GM18951 (cell line): ENCODE measurements at regions not wholly inside any gene's neighbourhood (a gene's known extent, or its start where the extent isn't known, plus 50 kb on each side); places are given as distances from the start of the nearest gene placed in this dataset.
"Not testable (repeated sequence)": the region's sequence is repeated elsewhere in the genome, so short reads cannot be mapped to it uniquely, and the experiment has no call there.

Experiments used
- POLR2A ChIP-seq: IDR thresholded peaks from 4 replicates; pipeline ENCODE4 v1.6.1; 2011; ENCODE audit warnings: mild to moderate bottlenecking; ENCODE audit not compliant: insufficient read length, insufficient read depth; ENCODE audit errors: extremely low read depth
- in situ Hi-C: fragments of 300-500 bp; cut with MboI; formaldehyde crosslinking; loops from one replicate; pipeline ENCODE4 v1.12.0; 2022; ENCODE audit warnings: low sequenced_read_pairs, mixed read lengths, inconsistent platforms; ENCODE audit not compliant: unreplicated experiment

GRCh38 chr5:25979086-25979485 is 1059.3 kb downstream of the CDH9 start:
- in situ Hi-C loops, result no loop called here
- TF ChIP-seq POLR2A, result no peak

- in situ Hi-C loops, result no loop called here
- no peak for TF ChIP-seq POLR2A
Observed at GRCh38 chr5:25975885-25976284, 1062.5 kb downstream of the CDH9 start.

GRCh38 chr5:25974451-25974850 is 1063.9 kb downstream of the CDH9 start:
- in situ Hi-C loops, result no loop called here
- TF ChIP-seq POLR2A, result no peak

- no peak for TF ChIP-seq POLR2A
- in situ Hi-C loops, result no loop called here
Observed at GRCh38 chr5:25970906-25971489, 1067.4 kb downstream of the CDH9 start.

- in situ Hi-C loops, result not testable (repeated sequence)
Observed at GRCh38 chr5:25969042-25969441, 1069.3 kb downstream of the CDH9 start.

GRCh38 chr5:25964009-25964372 is 1074.4 kb downstream of the CDH9 start:
- no peak for TF ChIP-seq POLR2A
- in situ Hi-C loops, result no loop called here

- in situ Hi-C loops, result no loop called here
- TF ChIP-seq POLR2A, result no peak
Observed at GRCh38 chr5:25963251-25964008, 1075.0 kb downstream of the CDH9 start.

- TF ChIP-seq POLR2A, result no peak
- in situ Hi-C loops, result no loop called here
Observed at GRCh38 chr5:25955337-25955736, 1083.0 kb downstream of the CDH9 start.

- no peak for TF ChIP-seq POLR2A
- in situ Hi-C loops, result no loop called here
Observed at GRCh38 chr5:25950681-25951080, 1087.7 kb downstream of the CDH9 start.

GRCh38 chr5:25948278-25948677 is 1090.1 kb downstream of the CDH9 start:
- no peak for TF ChIP-seq POLR2A
- in situ Hi-C loops, result no loop called here

- TF ChIP-seq POLR2A, result no peak
- in situ Hi-C loops, result no loop called here
Observed at GRCh38 chr5:25944786-25945185, 1093.6 kb downstream of the CDH9 start.

- TF ChIP-seq POLR2A, result no peak
- in situ Hi-C loops, result no loop called here
Observed at GRCh38 chr5:25909163-25909562, 1129.2 kb downstream of the CDH9 start.

- in situ Hi-C loops, result no loop called here
- no peak for TF ChIP-seq POLR2A
Observed at GRCh38 chr5:25905646-25906045, 1132.7 kb downstream of the CDH9 start.

GRCh38 chr5:25892211-25892610 is 1146.2 kb downstream of the CDH9 start:
- in situ Hi-C loops, result no loop called here
- no peak for TF ChIP-seq POLR2A
